HL-60/S4 (cell line): ENCODE measurements at regions not wholly inside any gene's neighbourhood (a gene's known extent, or its start where the extent isn't known, plus 50 kb on each side); places are given as distances from the start of the nearest gene placed in this dataset.

ENCODE experiments used
- in situ Hi-C: fragments of 300-500 bp; cut with MboI; formaldehyde crosslinking; loops from 2 replicates; pipeline ENCODE4 v1.14.3; 2022; ENCODE audit warnings: low sequenced_read_pairs

GRCh38 chr15:69751566-69751965, 298.9 kb downstream of the RPLP1 start:
- in situ Hi-C loops: loop anchor here (10.0 to 25.0 kb wide), 2 partner anchors 343 to 736 kb away; partner anchors contain the start of gene TLE3

- in situ Hi-C loops: loop anchor here (10.0 to 25.0 kb wide), 2 partner anchors 341 to 733 kb away; partner anchors contain the start of gene TLE3
These were observed 301.2 kb downstream of the RPLP1 start for GRCh38 chr15:69753867-69754266.

- in situ Hi-C loops: loop anchor here (10.0 to 25.0 kb wide), 2 partner anchors 340 to 733 kb away; partner anchors contain the start of gene TLE3
These were observed 301.7 kb downstream of the RPLP1 start for GRCh38 chr15:69754313-69754712.

- in situ Hi-C loops: loop anchor here (10.0 to 25.0 kb wide), 2 partner anchors 339 to 732 kb away; partner anchors contain the start of gene TLE3
These were observed 303.1 kb downstream of the RPLP1 start for GRCh38 chr15:69755551-69756310.

- in situ Hi-C loops: loop anchor here (10.0 to 25.0 kb wide), 2 partner anchors 338 to 731 kb away; partner anchors contain the start of gene TLE3
These were observed 303.8 kb downstream of the RPLP1 start for GRCh38 chr15:69756440-69756839.

GRCh38 chr15:69757186-69757585, 304.6 kb downstream of the RPLP1 start:
- in situ Hi-C loops: loop anchor here (10.0 to 25.0 kb wide), 2 partner anchors 338 to 730 kb away; partner anchors contain the start of gene TLE3

- in situ Hi-C loops: loop anchor here (10.0 to 25.0 kb wide), 2 partner anchors 336 to 729 kb away; partner anchors contain the start of gene TLE3
These were observed 305.7 kb downstream of the RPLP1 start for GRCh38 chr15:69758291-69758771.

GRCh38 chr15:69758810-69759790, 306.5 kb downstream of the RPLP1 start:
- in situ Hi-C loops: loop anchor here (10.0 to 25.0 kb wide), 2 partner anchors 336 to 728 kb away; partner anchors contain the start of gene TLE3

GRCh38 chr15:69760258-69760845, 307.7 kb downstream of the RPLP1 start:
- in situ Hi-C loops: loop anchor here (25.0 kb wide), 1 partner anchor 727 kb away; no protein-coding TSS in a partner anchor

GRCh38 chr15:69760890-69761568, 308.4 kb downstream of the RPLP1 start:
- in situ Hi-C loops: loop anchor here (25.0 kb wide), 1 partner anchor 726 kb away; no protein-coding TSS in a partner anchor

GRCh38 chr15:69762373-69763148, 309.9 kb downstream of the RPLP1 start:
- in situ Hi-C loops: loop anchor here (25.0 kb wide), 1 partner anchor 725 kb away; no protein-coding TSS in a partner anchor

- in situ Hi-C loops: loop anchor here (25.0 kb wide), 1 partner anchor 723 kb away; no protein-coding TSS in a partner anchor
These were observed 311.2 kb downstream of the RPLP1 start for GRCh38 chr15:69763831-69764230.

- in situ Hi-C loops: loop anchor here (25.0 kb wide), 1 partner anchor 721 kb away; no protein-coding TSS in a partner anchor
These were observed 313.5 kb downstream of the RPLP1 start for GRCh38 chr15:69766156-69766555.

- in situ Hi-C loops: loop anchor here (25.0 kb wide), 1 partner anchor 720 kb away; no protein-coding TSS in a partner anchor
These were observed 314.6 kb downstream of the RPLP1 start for GRCh38 chr15:69767191-69767590.

GRCh38 chr15:69769336-69769735, 316.7 kb downstream of the RPLP1 start:
- in situ Hi-C loops: loop anchor here (25.0 kb wide), 1 partner anchor 718 kb away; no protein-coding TSS in a partner anchor

- in situ Hi-C loops: loop anchor here (25.0 kb wide), 1 partner anchor 713 kb away; no protein-coding TSS in a partner anchor
These were observed 321.6 kb downstream of the RPLP1 start for GRCh38 chr15:69774258-69774657.

GRCh38 chr15:69774711-69775110, 322.1 kb downstream of the RPLP1 start:
- in situ Hi-C loops: loop anchor here (25.0 kb wide), 1 partner anchor 713 kb away; no protein-coding TSS in a partner anchor

GRCh38 chr15:69777356-69777755, 320.4 kb downstream of the TLE3 start:
- in situ Hi-C loops: no loop called here
